ENCODE measurements at regions not wholly inside any gene's neighbourhood (a gene's known extent, or its start where the extent isn't known, plus 50 kb on each side); places are given as distances from the start of the nearest gene placed in this dataset.

GRCh38 chr9:129486756-129487657 lies 133.9 kb downstream of the C9orf50 start:
- H3K36me3 ChIP-seq (ENCODE audit: control insufficient read depth in 2 of 2, insufficient read depth in 1 of 2, low read length in 2 of 2) = no peaks in the 10 kb centered on the region
- CTCF ChIA-PET = interaction anchor here (1.1 kb wide), 1 partner anchor 320 kb away, joined by 3 read pairs; no protein-coding TSS in a partner anchor
- no peak overlapping the region; the same call in 1 of the 2 replicates for H3K27ac ChIP-seq (ENCODE audit: extremely low read depth, low read depth, low read length)
- no peaks in the 10 kb centered on the region for H3K9me3 ChIP-seq (ENCODE audit: control insufficient read depth, insufficient read depth, low read depth, low read length)
- POLR2A ChIA-PET = interaction anchor here (0.7 kb wide), 1 partner anchor 10 kb away, joined by 3 read pairs; no protein-coding TSS in a partner anchor
- no peak overlapping the region for H3K4me3 ChIP-seq (ENCODE audit: low read depth, low read length)
- H3K4me1 ChIP-seq (ENCODE audit: control insufficient read depth, insufficient read depth, low read length) = no peaks in the 10 kb centered on the region; the same call in 1 of the 2 replicates
- TF ChIP-seq ZNF155 (tag by site-specific recombination; IDR thresholded peaks at IDR 0.05) (no peak), SP2 (tag by site-specific recombination; IDR thresholded peaks at IDR 0.05) (peak; percentile 10; the same call in 1 of the 2 replicates), ZFP3 (tag by site-specific recombination; IDR thresholded peaks at IDR 0.05; ENCODE audit: low read depth) (peak; percentile 85), ZNF2 (tag by site-specific recombination; IDR thresholded peaks at IDR 0.05) (no peak), FEZF1 (tag by site-specific recombination; IDR thresholded peaks at IDR 0.05) (no peak), ZNF24 (tag by site-specific recombination; IDR thresholded peaks at IDR 0.05) (peak; percentile 57; the same call in 1 of the 2 replicates), ZNF184 (tag by site-specific recombination; IDR thresholded peaks at IDR 0.05) (no peak), IKZF3 (tag by site-specific recombination; IDR thresholded peaks at IDR 0.05) (peak; percentile 16; the same call in 1 of the 2 replicates), ZIC2 (tag by site-specific recombination; IDR thresholded peaks at IDR 0.05) (0 out of 2 replicates have a peak, but pooled peaks have one; percentile 6), ZBTB8A (tag by site-specific recombination; IDR thresholded peaks at IDR 0.05) (peak; percentile 51; the same call in 1 of the 2 replicates)
- TF ChIP-seq, protein P1, sequence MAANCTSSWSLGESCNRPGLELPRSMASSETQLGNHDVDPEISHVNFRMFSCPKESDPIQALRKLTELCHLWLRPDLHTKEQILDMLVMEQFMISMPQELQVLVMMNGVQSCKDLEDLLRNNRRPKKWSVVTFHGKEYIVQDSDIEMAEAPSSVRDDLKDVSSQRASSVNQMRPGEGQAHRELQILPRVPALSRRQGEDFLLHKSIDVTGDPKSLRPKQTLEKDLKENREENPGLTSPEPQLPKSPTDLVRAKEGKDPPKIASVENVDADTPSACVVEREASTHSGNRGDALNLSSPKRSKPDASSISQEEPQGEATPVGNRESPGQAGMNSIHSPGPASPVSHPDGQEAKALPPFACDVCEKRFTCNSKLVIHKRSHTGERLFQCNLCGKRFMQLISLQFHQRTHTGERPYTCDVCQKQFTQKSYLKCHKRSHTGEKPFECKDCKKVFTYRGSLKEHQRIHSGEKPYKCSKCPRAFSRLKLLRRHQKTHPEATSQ (tag by site-specific recombination; IDR thresholded peaks at IDR 0.05) = no peak

GRCh38 chr9:129485145-129485774 lies 135.6 kb downstream of the C9orf50 start:
- no peak overlapping the region for H3K27ac ChIP-seq (ENCODE audit: extremely low read depth, low read depth, low read length)
- CTCF ChIA-PET = interaction anchor here (0.7 to 1.4 kb wide), 3 partner anchors 10 to 387 kb away, joined by 3 to 6 read pairs (median 3); no protein-coding TSS in a partner anchor
- H3K36me3 ChIP-seq (ENCODE audit: control insufficient read depth in 2 of 2, insufficient read depth in 1 of 2, low read length in 2 of 2) = no peaks in the 10 kb centered on the region
- POLR2A ChIA-PET = interaction anchor here (1.3 to 3.6 kb wide), 2 partner anchors 11 to 307 kb away, joined by 5 to 46 read pairs; partner anchors contain the start of gene IER5L
- no peak overlapping the region for H3K4me3 ChIP-seq (ENCODE audit: low read depth, low read length)
- TF ChIP-seq ZSCAN30 (tag by site-specific recombination; IDR thresholded peaks at IDR 0.05) = no peak
- TF ChIP-seq ZNF404 (tag by site-specific recombination; IDR thresholded peaks at IDR 0.05) = no peak
- 0 out of 2 replicates have a peak, but pooled peaks have one; percentile 37 for TF ChIP-seq ZNF366 (tag by site-specific recombination; conservative IDR thresholded peaks at IDR 0.05)
- no peaks in the 10 kb centered on the region for H3K9me3 ChIP-seq (ENCODE audit: control insufficient read depth, insufficient read depth, low read depth, low read length)
- no peaks in the 10 kb centered on the region; the same call in 1 of the 2 replicates for H3K4me1 ChIP-seq (ENCODE audit: control insufficient read depth, insufficient read depth, low read length)

DNA sequence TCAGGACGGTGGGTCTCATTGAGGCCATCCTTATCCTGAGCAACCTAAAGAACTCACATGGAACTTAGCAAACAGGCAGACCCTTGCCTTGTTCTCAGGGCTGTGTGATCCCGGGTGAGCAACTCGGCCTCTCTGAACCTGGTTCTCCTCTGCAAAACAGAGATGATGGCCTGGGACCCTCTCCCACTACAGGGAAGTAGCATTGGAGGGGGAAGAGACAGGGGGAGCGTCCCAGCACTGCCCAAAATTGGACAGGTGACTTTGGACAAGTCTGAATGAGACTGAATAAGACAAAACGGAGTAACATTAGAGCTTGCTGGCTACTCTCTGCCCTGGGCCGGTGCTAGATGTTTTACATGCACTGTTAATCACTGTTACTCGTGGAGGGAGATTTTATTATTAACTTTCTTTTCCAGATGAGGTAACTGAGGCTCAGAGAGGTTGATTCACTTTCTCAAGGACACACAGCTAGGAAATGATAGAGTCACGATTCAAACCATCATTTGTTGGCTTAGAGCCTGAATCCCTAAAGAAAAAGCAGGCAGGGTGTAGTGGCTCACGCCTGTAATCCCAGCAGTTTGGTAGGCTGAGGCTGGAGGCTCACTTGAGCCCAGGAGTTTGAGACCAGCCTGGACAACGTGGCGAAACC lies 136.4 kb downstream of the C9orf50 start:
- no peaks in the 10 kb centered on the region for H3K9me3 ChIP-seq (ENCODE audit: control insufficient read depth, insufficient read depth, low read depth, low read length)
- POLR2A ChIA-PET = interaction anchor here (1.0 to 3.6 kb wide), 6 partner anchors 9 to 346 kb away, joined by 3 to 46 read pairs (median 5); partner anchors contain the start of gene IER5L
- no peak overlapping the region for H3K4me3 ChIP-seq (ENCODE audit: low read depth, low read length)
- no peak overlapping the region; the same call in 1 of the 2 replicates for H3K27ac ChIP-seq (ENCODE audit: extremely low read depth, low read depth, low read length)
- H3K4me1 ChIP-seq (ENCODE audit: control insufficient read depth, insufficient read depth, low read length) = no peaks in the 10 kb centered on the region; the same call in 1 of the 2 replicates
- H3K36me3 ChIP-seq (ENCODE audit: control insufficient read depth in 2 of 2, insufficient read depth in 1 of 2, low read length in 2 of 2) = no peaks in the 10 kb centered on the region
- CTCF ChIA-PET = interaction anchor here (0.6 to 1.4 kb wide), 4 partner anchors 22 to 345 kb away, joined by 3 to 6 read pairs (median 4); no protein-coding TSS in a partner anchor
- no peak for TF ChIP-seq ZSCAN16 (tag by site-specific recombination; IDR thresholded peaks at IDR 0.05)
- no peak for TF ChIP-seq YY1 (tag by site-specific recombination; IDR thresholded peaks at IDR 0.05)
- TF ChIP-seq ZNF146 (tag by site-specific recombination; IDR thresholded peaks at IDR 0.05) = no peak
- no peak for TF ChIP-seq ZBTB17 (tag by site-specific recombination; IDR thresholded peaks at IDR 0.05)
- no peak for TF ChIP-seq ZNF221 (tag by site-specific recombination; IDR thresholded peaks at IDR 0.05; ENCODE audit: borderline replicate concordance)
- TF ChIP-seq, protein P2, sequence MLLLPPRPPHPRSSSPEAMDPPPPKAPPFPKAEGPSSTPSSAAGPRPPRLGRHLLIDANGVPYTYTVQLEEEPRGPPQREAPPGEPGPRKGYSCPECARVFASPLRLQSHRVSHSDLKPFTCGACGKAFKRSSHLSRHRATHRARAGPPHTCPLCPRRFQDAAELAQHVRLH (tag by site-specific recombination; IDR thresholded peaks at IDR 0.05) = peak; percentile 47; the same call in 1 of the 2 replicates
- no peak for TF ChIP-seq ZNF571 (tag by site-specific recombination; IDR thresholded peaks at IDR 0.05)
- TF ChIP-seq ZNF311 (tag by site-specific recombination; IDR thresholded peaks at IDR 0.05; ENCODE audit: borderline replicate concordance) = no peak
- TF ChIP-seq ZFP37 (tag by site-specific recombination; IDR thresholded peaks at IDR 0.05) = no peak
- TF ChIP-seq ZNF10 (tag by site-specific recombination; IDR thresholded peaks at IDR 0.05) = no peak
- no peak for TF ChIP-seq ZNF26 (tag by site-specific recombination; IDR thresholded peaks at IDR 0.05)
- peak; percentile 96; the same call in 1 of the 2 replicates for TF ChIP-seq ZNF768 (tag by site-specific recombination; IDR thresholded peaks at IDR 0.05)
- TF ChIP-seq ZNF664 (tag by site-specific recombination; IDR thresholded peaks at IDR 0.05) = no peak
